Suppressor macrophage (primary cell): ENCODE measurements at regions not wholly inside any gene's neighbourhood (a gene's known extent, or its start where the extent isn't known, plus 50 kb on each side); places are given as distances from the start of the nearest gene placed in this dataset.
"Not testable (repeated sequence)": the region's sequence is repeated elsewhere in the genome, so short reads cannot be mapped to it uniquely, and the experiment has no call there.

Experiments used
- DNase-seq, 4 experiments: peaks; one replicate each; pipeline ENCODE4 v3.0.0-alpha.2; 2020 to 2022

DNA sequence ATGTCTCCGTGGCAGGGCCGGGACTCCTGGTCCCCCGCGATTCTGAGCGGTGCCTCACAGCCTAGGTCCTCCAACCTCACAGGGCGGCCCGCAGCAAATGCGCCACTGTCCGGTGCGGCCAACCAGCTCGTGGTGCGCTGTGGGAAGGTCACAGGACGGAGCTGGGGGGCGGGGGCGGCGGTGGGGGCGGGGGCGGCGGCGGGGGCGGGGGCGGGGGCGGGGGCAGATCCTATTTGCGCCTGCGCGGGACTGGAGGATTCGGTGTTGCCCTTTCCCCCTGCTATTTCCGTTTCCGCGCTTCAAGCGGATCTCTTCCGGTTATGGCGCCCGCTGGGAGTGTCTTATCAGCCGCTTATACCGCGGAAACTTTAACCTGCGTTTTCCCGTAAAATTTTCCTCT lies 106.7 kb upstream of the SNRPN start:
- peak in 1 of 4 experiments; percentile 0 for DNase-seq

DNA sequence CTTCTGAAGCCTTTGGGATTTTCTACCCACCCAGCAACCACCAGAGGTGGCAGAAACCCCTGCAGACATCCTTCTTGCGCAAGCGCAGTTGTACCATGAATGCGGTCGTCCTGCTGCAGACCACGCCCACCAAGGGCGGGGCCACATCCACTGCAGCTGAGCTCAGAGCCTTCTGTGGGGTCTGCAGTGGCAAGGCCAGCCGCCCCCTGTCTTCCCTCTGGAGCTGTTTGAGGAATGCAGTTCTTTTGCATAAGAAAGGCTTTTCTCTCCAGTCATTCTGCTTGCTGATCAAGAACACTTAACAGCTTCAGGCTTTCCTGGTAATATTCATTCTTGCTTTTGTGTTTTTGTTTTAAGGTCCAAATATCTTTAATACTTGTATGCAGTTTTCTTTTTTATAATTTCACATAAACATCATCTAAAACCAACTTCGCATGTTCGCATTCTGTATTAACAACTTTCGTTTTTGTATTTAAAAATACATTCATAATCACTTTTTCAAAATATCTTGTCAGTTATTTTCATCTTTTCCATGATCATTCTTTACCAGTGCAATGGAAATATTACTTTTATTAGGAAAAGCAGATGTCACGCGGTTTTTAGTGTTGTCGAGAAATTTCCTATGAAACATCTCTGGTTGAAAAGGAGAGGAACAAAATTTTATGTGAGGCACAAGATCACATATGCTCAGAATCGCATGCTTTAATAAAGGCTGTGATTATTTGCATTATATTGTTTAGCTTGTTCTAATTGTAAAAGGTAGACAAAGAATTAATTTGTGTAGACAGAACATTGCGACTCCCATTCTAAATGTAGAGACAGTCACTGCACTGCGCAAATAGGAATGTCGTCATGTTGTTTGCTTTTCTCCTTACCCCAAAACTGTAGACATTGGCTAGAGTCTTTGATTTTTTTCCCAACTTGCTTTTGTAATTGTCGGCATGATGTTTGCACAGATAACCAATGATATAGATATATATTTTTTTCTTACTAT lies 98.1 kb upstream of the SNRPN start:
- DNase-seq, result no peak

DNA sequence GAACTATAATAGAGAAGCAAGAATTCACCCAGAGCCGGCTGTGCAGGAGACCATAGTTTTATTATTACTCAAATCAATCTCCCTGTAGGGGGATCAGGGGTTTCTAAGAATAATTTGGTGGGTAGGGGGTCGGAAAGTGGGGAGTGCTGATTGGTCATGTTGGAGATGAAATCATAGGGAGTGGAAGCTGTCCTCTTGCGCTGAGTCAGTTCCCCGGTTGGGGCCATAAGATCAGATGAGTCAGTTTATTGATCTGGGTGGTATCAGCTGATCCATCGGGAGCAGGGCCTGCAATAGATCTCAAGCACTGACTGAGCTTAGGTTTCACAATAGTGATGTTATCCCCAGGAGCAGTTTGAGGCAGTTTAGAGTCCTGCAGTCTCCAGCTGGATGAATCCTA lies 97.0 kb upstream of the SNRPN start:
- no peak for DNase-seq

DNA sequence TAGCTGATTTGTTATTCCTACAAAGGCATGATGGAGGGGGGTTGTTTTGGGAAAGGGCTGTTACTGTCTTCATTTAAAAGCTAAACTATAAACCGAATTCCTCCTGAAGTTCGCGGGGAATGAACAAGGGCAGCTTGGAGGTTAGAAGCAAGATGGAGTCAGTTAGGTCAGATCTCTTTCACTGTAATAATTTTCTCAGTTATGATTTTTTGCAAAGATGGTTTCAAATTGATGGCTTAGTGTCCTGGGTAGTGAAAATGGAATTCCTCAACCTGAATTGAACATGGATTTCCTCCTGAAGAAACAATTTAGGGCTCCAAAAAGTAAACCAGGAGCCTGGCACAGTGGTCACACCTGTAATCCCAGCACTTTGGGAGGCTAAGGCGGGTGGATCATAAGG lies 96.6 kb upstream of the SNRPN start:
- not testable (repeated sequence) for DNase-seq

DNA sequence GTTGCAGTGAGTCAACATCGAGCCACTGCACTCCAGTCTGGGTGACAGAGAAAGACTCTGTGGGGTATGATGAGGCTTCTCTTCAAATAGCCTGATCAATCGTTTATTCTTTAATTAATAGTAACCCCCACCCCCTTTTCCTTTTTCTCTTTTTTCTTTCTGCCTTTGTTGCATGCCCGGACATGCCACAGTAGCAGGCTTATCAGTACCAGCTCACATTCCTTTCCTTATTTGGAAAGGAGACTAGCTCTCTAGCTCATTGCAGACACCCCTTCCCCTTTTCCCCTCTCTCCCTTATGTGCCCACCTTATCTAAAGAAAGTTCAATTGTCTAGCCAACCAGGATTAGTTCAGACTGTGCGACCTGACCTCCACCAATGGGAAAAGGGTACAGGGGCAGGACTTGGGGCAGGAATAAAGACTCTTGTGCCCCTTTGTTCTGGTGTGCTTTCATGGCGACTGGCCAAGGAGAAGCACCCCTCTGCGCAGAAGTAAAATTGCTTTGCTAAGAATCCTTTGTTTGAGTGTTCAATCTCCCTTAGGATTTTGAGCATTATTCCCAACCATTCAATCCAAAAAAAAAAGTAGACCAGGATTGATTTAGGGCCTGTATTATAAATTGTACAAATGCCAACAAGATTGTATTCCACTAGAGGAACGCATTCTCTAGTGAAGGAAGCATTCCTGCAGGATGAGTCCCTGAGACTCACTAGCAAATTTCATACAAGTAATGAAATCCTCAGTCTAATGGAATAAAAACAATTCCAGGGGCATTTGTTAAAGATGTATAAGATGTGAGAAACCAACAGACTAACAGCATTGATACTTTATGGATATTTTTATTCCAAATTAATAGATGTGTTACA lies 95.8 kb upstream of the SNRPN start:
- DNase-seq, result no peak

DNA sequence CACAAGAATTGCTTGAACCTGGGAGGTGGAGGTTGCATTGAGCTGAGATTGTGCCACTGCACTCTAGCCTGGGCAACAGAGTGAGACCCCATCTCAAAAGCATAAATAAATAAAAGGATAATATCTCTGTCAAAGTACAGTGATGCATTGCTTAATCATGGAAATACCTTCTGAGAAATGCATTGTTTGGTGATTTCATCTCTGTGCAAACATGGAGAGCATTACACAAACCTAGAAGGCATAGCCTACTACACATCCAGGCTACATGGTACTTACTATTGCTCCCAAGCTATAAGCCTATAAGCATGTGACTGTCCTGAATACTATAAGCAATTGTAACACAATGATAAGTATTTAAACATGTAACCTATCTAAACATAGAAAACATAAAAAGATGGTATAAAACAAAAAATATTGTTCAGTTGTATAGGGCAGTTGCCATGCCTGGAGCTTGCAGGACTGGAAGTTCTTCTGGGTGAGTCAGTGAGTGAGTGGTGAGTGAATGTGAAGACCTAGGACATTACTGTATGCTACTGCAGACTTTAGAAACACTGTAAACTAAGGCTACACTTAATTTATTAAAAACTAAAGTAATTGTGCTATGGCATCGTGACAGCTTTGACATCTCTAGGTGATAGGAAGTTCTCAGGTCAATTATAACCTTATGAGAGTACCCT lies 93.6 kb upstream of the SNRPN start:
- DNase-seq, result no peak

DNA sequence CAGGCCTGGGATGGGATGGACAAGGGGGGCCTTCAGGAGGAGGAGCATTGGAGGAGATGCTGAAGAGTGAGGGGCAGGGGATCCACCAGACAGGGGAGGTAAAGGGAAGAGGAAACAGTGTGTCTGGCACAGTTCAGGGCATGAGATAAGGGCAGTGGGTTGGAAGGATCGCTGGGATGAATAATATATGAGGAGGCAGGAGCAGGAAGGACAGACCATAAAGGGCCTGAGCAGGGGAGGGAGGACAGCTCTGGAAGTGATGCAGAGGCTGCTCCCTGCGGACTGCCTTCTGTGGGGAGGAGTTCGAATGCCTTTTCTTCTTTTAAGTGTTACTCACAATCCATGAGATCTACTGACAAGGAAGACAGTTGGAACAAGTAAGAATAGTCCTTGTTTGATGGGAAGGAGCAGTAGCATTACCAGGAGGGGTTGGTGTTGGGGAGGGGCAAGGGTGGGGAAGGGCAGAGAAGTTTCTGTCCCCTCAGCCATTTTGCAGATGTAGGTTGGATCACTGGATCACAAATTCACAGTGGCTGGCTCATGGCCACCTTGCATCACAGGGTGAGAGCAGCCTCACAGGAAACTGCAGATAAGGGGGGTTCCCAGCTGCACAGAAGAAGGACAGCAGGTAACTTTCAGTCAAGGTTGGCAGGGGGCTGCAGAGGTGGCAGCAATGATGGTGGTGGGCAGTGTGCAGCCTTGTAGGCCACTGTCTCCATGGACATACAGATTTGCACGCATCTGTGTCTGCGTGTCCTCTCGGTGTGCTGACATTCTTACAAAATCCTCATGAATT lies 91.9 kb upstream of the SNRPN start:
- DNase-seq, result no peak

DNA sequence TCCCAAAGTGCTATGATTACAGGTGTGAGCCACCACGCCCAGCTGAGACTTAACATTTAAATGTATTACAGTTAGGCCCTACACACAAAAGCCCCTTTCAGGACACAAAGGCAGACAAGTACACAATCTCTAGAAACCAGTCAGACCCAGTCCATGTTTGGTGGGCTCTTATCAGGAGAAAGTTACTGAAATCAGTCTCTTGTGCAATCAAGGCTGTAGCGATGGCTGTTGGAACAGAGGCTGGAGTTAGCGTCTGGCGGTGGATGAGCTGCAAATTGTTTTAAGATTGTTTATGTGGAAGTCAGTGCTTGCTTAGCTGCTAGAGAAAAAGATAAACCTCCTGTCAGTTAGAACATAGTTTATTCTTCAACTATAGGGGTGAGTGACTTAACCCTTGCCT lies 89.5 kb upstream of the SNRPN start:
- DNase-seq, result no peak

DNA sequence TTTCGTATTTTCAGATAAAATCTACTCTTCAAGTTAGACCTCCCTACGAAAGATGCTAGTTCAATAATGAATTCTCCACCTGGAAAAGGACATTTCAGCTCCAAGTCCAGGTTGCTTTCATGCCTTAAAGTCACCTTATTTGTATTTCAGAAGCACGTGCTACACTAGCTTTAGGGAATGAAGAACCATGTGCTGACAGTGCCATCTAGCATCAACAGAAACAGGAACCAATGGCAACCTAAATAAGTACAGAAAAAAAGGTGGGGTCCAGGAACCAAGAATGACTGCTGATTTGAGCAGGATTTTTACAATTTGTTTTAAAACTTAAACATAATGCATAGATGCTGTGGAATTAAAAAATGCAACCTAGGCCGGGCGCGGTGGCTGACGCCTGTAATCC lies 77.6 kb upstream of the SNRPN start:
- no peak for DNase-seq

DNA sequence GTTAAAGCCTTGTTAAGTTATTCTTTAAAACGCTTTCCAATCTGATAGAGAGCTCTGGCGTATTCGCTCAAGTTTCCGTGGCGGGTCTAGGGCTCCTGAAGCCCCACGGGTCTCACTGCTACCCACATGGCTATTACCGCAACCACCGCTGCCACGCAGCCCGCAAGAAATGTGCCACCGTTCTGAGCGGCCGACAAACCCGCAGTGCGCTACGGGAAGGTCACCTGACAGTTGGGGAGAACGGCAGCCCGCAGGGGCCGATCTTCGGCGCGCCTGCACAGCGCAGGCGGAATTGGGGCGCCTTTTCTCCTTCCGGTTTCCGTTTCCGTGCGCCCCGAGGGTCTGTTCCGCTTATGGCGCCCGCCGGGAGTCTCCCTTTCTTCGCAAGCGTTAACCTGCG lies 76.6 kb upstream of the SNRPN start:
- DNase-seq, result peak in 1 of 4 experiments; percentile 0

DNA sequence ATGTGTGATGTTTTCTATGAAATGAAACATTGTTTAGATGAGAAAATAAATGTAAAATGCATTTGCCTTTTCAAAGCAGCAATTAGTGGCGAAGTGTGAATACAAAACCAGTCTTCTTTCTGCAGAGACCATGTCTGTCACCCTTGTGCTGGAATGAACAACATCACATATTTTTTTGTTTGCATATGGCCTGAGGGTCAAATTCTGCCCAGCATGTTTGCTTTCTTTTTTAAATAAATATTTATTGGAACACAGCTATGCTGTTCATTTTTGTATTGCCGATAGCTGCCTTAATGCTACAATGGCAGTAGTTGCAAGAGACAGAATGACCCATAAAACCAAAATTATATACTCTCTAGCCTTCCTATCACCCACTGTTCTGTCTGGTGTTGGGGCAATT lies 75.3 kb upstream of the SNRPN start:
- no peak for DNase-seq

DNA sequence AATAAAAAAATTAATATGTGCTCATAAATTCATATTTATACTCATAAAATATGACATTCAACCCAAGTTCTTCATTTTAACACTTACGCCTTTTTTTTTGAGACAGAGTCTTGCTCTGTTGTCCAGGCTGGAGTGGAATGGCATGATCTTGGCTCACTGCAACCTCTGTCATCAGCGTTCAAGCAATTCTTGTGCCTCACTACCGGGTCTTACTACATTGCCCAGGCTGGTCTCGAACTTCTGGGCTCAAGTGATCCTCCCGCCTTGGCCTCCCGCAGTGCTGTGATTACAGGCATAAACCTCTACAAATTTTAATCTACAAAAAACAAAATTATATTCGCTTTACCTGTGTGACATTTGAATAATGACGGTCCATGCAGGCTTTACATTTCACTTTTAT lies 74.1 kb upstream of the SNRPN start:
- no peak for DNase-seq

DNA sequence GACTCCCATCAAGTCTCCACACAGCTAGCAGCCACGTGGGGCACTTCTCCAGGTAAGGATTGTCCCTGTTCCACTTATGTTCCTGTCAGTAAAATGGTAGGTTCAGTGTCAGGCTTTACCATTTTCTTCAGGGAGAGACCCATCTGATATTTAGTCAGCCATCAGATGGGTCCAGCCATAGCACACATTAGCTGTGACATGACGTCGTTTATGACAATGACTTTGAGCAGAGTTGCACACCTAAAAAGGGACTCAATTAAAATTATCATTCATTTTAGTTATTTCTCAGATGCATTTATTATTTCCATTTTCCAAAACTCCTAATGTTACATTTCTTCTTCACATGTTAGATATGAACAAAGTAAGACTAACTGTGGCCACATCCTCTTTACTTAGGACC lies 68.2 kb upstream of the SNRPN start:
- DNase-seq, result no peak

DNA sequence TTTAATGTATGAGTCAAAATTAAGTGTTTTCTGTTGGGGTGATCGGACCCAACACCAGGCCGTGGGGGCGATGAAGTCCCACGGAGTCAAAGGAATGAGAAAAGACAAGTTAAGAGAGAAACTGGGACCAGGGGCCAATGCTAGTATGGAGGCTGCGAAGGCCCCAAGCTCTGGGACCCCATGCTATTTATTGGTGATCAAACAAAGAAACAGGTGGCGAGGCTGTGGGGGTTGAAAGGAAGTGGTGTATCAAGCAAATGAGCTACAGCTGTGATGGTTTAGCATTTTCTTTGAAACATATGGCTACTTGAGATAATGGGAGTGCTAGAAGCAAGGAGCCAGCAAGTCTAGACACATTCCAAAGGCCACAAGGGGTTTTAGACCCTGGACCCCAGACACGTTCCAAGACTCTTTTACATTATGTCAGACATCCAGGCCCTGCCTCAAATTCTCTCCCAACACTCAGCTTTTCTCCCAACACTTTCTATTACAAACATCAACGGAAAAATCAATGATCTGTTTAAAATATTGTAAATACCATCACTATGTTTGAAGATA lies 56.0 kb upstream of the SNRPN start:
- no peak for DNase-seq

DNA sequence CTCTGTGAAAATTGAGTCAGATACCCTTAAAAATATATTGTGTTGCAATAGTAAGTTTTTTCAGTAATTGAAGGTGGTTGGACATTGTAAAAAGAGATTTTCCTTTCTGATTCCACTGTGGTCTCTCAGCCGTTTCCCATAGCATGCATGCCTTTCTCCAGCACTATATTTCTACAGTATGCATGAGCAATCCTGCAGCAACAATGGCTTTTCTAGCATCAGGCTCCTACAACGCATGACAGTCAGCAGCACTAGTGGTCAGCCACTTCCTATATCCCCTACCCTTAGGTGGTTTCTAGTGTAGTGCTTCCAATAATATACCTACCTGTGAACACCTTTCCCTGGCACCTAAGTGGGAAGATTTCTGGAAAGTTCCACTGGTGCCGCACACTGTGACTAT lies 55.4 kb upstream of the SNRPN start:
- no peak for DNase-seq

DNA sequence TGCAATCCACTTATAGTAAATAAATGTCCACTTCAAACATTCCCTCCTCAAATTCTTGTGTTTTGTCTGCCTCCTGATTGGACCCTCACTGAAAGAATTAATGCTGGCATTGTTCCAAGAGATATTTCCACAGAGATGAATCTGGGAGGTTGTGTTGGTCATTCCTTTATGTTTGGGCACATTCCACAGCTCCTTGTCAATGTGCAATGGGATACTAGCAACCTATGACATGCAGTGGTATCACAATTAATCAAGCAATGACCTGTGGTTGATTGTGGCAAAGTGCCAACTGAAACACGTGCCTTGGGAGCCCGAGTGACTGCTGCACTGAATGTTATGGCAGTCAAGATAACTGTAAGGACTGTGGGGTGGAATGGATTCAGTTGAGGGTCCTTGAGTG lies 55.0 kb upstream of the SNRPN start:
- no peak for DNase-seq

DNA sequence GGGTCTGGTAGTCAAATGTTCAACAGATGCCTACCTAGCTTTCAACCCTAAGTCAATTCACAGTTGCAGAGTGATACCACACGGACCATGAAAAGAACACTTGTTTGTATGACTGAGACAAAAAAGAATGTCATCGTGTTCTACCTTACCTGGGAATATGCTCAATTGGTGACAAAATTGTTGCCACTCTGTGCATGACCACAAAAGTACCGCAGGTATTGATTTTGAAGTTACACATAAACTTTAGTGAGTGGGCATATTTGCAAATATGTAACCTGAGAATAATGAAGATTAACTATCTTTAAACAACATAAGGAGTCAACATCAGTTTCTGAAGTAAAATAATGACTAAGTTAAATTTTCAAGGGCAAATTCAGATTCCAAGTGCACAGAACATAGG lies 53.4 kb upstream of the SNRPN start:
- no peak for DNase-seq
